Esophagus squamous epithelium (tissue), 5 donors: ENCODE measurements at regions not wholly inside any gene's neighbourhood (a gene's known extent, or its start where the extent isn't known, plus 50 kb on each side); places are given as distances from the start of the nearest gene placed in this dataset.

Source experiments
- DNase-seq: peaks from one replicate; lab custom pipeline; 2025; lab: John Stamatoyannopoulos, UW
- H3K27ac ChIP-seq, 4 donors: fragments of 200-600 bp; sonication (generic); one replicate each; pipeline ENCODE4 v1.5.1; 2016 to 2019; ENCODE audit warnings: mild to moderate bottlenecking in 1 of 4
- H3K27me3 ChIP-seq, 4 donors: fragments of 200-600 bp; sonication (generic); 1 replicate in 3 of 4; 2 replicates in 1 of 4; pipeline versions ENCODE4 v1.5.1 to v1.6.0; 2017 to 2021; ENCODE audit warnings: antibody characterized with exemption in 1 of 4
- H3K36me3 ChIP-seq, 3 donors: fragments of 200-600 bp; sonication (generic); one replicate each; pipeline ENCODE4 v1.5.1; 2016 to 2019
- H3K4me1 ChIP-seq, 3 donors: fragments of 200-600 bp; sonication (generic); one replicate each; pipeline ENCODE4 v1.5.1; 2017 to 2019
- H3K4me3 ChIP-seq, 4 donors: fragments of 200-600 bp; sonication (generic); 1 replicate in 3 of 4; 2 replicates in 1 of 4; pipeline ENCODE4 v1.5.1; 2016 to 2019; ENCODE audit warnings: mild to moderate bottlenecking in 2 of 4, moderate library complexity in 1 of 4
- H3K9me3 ChIP-seq, 3 donors: fragments of 200-600 bp; sonication (generic); one replicate each; pipeline ENCODE4 v1.5.1; 2016 to 2019
- CTCF ChIP-seq, 6 experiments: fragments of 450-650 bp in 4 of 6; fragments of 200-600 bp in 2 of 6; sonication (generic) in 2 of 6; IDR thresholded peaks; one replicate each; pipeline ENCODE4 v1.5.1; 2016 to 2019; ENCODE audit warnings: antibody characterized with exemption in 6 of 6, mild to moderate bottlenecking in 4 of 6, moderate library complexity in 4 of 6
- POLR2A ChIP-seq, 4 donors: fragments of 450-650 bp; IDR thresholded peaks; one replicate each; pipeline ENCODE4 v1.6.1; 2017; ENCODE audit warnings: antibody characterized with exemption in 4 of 4, mild to moderate bottlenecking in 4 of 4, moderate library complexity in 3 of 4
- WGBS, 2 donors: methylation state at CpG; one replicate each; pipeline ENCODE4 v1.1.5; 2018; 5-methylcytosine and 5-hydroxymethylcytosine counted together
- intact Hi-C: fragments of 100-400 bp; cut with DNase I; formaldehyde crosslinking; loops from one replicate; pipeline ENCODE4 v1.15.0; 2022
- donor health status: DM: yes; HTN: yes; CAD: no.

DNA sequence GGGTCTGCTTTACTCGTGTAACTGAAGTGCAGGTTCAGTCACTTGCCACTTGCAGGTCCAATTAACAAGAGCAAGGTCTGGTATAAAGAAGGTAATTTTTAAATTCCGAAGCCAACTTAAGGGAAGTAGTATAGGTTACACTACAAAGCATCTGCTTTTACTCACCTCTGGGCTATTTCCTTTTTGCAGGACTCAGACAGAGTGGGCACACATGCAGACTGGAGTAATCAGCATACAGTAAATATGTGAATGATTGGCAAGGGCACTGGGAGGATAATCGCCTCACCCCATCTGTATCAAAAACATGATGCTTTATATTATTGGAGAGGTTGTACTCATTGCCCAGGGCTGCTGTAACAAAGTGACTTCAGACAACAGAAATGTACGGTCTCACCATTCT, 160.1 kb upstream of the CDH5 start:
- Histone ChIP-seq H3K27ac (peak overlapping the region in 2 of 4 donors; percentile 5 to 59), H3K4me3 (no peak overlapping the region), H3K27me3 (no peaks in the 10 kb centered on the region), H3K36me3 (no peaks in the 10 kb centered on the region), H3K9me3 (no peaks in the 10 kb centered on the region), H3K4me1 (no peaks in the 10 kb centered on the region)
- DNase-seq = no peak
- 74 to 77% methylated on average over 4 of the region's 4 CpGs for WGBS, 2 donors
- TF ChIP-seq POLR2A (IDR thresholded peaks at IDR 0.05) (no peak), CTCF (IDR thresholded peaks at IDR 0.05) (no peak)
- intact Hi-C loops = no loop called here

DNA sequence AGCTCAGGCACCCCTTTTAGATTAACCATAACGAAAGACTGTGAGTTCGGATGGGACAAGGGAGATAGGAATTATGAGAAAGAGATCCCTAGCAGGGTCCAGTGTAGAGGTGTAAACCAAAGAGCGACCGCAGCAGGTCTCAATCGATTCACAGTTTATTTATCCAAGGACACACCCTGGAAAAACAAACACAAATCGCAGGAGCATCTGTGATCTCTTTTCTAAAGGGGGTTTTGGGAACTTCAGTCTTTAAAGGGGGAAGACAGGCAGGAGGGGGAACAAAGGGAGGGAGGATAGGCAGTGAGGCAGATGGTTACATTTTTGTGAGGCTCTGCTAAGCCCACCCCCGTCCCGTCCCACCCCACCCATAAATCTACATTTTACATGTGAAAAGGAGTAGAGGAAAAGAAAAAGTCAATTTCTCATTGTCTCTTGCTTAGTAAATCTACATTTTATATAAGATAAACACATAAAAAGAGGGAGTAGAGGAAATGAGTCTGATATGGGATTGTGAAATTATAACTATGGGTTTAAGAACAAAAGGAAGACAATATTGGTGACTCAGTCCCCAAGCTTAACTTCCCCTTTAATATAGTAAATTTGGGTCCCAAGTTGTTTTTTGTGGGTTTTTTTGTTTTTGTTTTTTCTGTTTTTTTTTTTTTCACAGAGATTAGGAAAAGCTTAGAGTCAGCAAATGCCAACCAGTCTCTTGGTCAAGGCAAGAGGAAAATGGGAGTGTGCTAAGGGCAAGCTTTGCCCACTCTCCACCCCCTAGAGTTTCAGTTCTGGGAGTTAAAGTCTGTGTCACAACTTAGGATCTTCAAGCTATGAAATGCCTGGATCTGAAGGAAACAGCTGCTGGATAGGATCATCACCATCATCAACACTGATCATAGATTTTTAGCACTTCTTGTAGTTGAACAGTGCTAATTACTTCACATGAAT, 160.9 kb upstream of the CDH5 start:
- Histone ChIP-seq H3K4me1 (no peaks in the 10 kb centered on the region), H3K9me3 (no peaks in the 10 kb centered on the region), H3K27me3 (no peaks in the 10 kb centered on the region), H3K27ac (peak overlapping the region in 1 of 4 donors; percentile 59), H3K4me3 (no peak overlapping the region), H3K36me3 (no peaks in the 10 kb centered on the region)
- no peak for DNase-seq
- intact Hi-C loops = no loop called here
- no peak for TF ChIP-seq POLR2A (IDR thresholded peaks at IDR 0.05)
- TF ChIP-seq CTCF (IDR thresholded peaks at IDR 0.05) = no peak
- 41 to 48% methylated on average over 8 of the region's 8 CpGs for WGBS, 2 donors

- intact Hi-C loops = no loop called here
- Histone ChIP-seq H3K4me1 (no peaks in the 10 kb centered on the region), H3K27ac (no peak overlapping the region), H3K27me3 (no peaks in the 10 kb centered on the region), H3K4me3 (no peak overlapping the region), H3K36me3 (no peaks in the 10 kb centered on the region), H3K9me3 (no peaks in the 10 kb centered on the region)
- WGBS, 2 donors = 43 to 58% methylated on average over 3 of the region's 3 CpGs
- no peak for TF ChIP-seq POLR2A (IDR thresholded peaks at IDR 0.05)
- no peak for DNase-seq
Measured at GRCh38 chr16:66204756-66205155, 161.7 kb upstream of the CDH5 start.

DNA sequence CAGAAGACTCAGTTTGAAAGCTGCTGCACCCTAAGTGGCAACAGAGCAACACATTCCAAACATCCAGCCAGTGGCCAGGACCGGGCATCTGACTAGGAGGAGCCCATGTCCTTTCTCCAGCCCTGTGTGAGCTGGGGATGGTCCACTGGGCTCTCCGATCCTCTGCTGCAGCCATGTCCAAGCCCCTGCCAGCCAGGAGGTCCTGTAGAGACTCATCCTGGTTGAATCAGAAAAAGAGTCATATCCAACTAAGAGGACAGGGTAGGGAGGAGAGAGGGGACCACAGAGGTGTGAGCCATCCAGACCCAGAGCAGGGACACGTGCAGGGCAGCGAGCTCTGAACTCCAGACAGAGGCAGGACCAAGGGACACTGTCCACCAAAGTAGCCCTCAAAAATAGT, 163.0 kb upstream of the CDH5 start:
- intact Hi-C loops = no loop called here
- Histone ChIP-seq H3K4me3 (no peak overlapping the region), H3K9me3 (no peaks in the 10 kb centered on the region), H3K27me3 (no peaks in the 10 kb centered on the region), H3K27ac (no peak overlapping the region), H3K36me3 (no peaks in the 10 kb centered on the region), H3K4me1 (no peaks in the 10 kb centered on the region)
- TF ChIP-seq POLR2A (IDR thresholded peaks at IDR 0.05) = no peak
- no peak for TF ChIP-seq CTCF (IDR thresholded peaks at IDR 0.05)
- WGBS, 2 donors = 85 to 88% methylated on average over 4 of the region's 4 CpGs
- DNase-seq = no peak

DNA sequence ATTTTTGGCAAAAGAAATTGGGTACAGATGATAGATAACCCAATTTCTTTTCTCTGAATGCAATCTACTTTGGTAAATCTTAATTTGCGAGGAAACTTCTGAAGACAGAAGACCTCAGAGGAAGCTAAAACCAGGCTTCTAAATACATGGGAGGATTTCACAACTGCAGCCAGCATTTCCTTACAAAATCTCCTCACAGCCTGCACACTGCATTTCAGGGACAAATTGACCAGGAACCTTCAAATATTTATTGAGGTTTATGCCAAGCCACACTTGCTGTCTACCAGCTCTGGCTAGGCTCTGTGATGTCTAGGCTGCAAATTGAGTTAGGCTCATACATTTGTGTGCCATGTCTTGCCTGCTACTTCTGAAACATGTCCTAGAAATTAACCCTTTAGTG, 167.3 kb upstream of the CDH5 start:
- Histone ChIP-seq H3K4me1 (no peaks in the 10 kb centered on the region), H3K9me3 (no peaks in the 10 kb centered on the region), H3K27me3 (no peaks in the 10 kb centered on the region), H3K4me3 (no peak overlapping the region), H3K36me3 (no peaks in the 10 kb centered on the region), H3K27ac (no peak overlapping the region)
- TF ChIP-seq CTCF (IDR thresholded peaks at IDR 0.05) (no peak), POLR2A (IDR thresholded peaks at IDR 0.05) (no peak)
- no peak for DNase-seq
- intact Hi-C loops = no loop called here
- WGBS, 2 donors = 88% methylated on average over 1 of the region's 1 CpG
